ENCODE measurements at regions not wholly inside any gene's neighbourhood (a gene's known extent, or its start where the extent isn't known, plus 50 kb on each side); places are given as distances from the start of the nearest gene placed in this dataset.

DNA sequence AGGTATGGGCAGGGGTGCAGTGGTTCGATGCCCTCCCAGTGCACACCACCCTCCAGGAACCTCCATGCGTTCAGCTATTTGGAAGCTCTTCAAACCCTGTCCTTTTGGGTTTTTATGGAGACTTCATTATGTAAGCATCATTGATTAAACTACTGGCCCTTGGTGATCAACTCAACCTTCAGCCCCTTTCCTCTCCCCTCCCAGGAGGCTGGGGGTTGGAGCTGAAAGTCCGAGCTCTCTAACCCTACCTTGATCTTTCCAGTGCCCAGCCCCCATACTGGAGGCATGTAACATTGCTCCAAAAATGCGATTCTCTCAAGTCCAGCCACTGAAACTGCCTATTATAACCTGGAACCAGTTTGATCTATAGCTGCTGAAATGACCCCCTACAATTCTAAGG lies 188.1 kb downstream of the IPO8 start:
- no peak for DNase-seq (ENCODE audit: low read depth)

DNA sequence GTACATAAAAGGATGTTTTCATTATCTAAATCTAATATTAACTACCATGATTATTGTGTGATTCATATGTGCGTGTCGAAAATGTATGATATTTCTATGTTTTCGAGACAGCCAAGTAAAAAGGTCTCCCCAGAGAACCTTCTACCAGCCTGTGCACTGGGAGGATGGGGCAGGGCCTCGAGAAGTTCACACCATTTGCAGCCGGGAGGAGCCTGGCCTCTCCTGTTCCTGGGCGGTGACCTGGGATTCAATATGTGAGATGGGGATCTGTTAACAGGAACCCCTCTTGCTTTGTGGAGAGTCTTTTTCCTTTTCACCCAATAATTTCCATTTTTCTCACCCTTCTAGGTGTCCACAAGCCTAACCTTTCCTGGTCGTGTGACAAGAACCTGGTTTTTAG lies 189.3 kb downstream of the IPO8 start:
- DNase-seq (ENCODE audit: low read depth), result no peak

DNA sequence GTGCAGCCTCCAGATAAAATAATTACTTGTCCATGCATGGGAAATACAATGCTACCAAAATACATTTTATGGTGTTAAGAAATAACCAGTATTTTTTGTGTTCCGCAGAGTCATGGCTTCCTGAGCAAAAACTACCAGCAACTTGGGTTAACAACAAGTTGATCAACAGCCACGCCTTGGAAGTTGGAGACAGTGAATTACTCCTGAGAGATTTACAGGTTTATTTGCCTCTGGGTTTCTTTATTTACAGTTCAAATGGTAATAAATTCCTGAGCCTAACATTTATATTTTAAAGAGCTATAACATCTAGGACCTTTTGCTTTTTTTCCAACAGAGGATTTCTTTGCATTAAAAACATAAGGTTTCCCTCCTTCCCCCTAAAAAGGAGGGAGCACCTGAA lies 194.0 kb downstream of the IPO8 start:
- DNase-seq (ENCODE audit: low read depth), result no peak

DNA sequence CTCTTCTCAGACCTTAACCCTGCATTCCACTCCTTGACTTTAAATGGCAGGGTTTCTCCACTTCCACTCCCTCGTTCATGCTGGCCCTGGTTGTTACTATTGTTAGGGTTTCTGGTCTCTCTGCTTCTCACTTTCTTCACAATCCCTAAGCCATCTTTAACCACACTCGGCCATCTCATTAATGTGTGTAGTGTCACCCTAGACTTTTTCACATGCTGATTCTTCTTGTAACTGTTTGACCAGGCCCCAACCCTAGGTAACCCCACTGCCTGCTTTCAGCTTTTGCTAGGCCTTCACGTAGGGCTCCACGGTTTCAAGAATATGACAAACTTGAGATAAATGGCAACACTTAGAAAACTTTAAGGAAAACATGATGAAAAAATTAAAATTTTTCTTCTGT lies 195.1 kb downstream of the IPO8 start:
- DNase-seq (ENCODE audit: low read depth), result no peak

DNA sequence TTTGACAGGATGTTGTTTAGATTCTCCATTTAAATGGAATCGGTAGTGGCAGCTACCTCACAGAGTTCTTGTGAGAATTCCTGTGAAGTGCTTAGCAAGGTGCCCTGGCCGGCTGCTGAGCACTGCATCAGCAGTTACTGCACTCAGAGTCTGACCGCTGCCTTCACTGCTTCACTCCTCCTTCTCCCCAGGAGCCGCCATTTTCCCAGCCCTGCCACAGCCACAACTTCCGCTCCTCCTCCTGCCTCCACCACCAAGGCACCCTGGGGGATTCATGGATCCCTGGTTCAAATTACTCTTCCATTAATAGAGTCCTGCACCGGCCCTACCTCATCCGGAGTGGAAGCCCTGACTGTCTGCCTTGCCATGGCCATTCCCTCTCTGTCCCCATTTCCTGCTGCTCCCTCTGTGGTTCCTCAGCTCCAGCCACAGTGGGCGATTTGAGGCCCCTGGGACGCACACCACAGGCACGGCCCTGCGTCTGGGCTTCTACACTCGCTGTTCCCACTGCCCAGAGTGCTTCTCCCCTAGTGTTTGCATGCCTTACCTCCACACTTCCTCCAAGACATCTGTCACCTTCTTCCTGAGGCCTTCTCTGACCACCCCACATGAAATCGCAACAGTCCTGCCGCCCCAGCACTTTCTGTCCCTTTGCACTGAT lies 210.3 kb downstream of the IPO8 start:
- DNase-seq (ENCODE audit: low read depth), result no peak

DNA sequence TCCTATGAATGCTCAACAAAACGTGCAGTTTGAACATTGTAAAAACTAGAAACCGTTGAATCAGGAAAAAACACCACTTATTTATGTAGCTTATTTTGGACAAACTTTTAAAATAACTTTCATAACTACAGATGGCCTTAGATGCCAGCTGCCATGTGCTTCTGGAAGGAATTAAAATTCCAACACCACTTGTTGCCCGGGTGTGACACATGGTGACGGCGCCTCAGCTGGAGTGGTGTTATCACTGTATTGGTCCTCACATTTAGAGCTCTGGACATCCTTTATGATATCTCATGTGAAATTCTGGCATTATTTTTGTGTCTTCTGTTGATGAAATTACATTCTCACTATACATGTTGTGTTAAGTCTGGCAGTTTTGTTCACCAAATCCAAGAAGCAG lies 211.0 kb downstream of the IPO8 start:
- DNase-seq (ENCODE audit: low read depth), result no peak

DNA sequence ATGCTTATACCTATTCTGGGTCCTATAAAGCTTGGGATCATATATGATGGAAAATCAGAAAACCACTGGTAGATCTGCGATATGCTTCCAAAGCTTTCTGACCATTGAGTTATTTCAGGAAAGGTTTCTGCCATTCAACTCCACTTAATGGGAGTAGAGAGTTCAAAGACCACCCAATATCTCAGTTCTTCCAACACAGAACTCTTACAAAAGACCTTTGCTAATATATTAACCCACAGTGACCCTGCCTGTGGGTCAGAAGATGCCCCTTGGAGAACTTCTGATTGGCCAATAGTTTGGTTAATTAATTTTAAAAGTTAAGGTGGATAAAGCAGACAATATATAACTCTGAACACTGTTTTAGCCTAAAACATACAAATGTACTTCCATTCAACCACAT lies 213.0 kb downstream of the IPO8 start:
- DNase-seq (ENCODE audit: low read depth), result no peak

DNA sequence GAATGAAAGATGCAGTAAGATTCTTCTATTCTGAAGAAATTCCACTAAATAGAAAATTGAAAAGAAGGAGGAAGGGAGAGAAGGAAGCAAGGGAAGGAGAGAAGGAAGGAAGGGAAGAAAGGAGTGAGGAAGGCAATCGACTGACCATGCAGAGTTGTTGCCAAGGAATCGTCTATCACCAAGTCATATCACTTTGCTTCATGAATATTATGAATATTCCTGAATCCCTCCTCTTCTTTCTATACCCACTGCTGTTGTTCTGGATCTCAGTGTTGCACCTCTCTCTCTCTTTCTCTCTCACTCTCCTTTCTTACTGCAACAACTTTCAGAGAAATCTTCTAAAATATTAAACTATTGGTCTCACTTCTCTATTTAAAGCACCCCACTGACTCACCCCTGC lies 222.4 kb downstream of the IPO8 start:
- DNase-seq (ENCODE audit: low read depth), result no peak

DNA sequence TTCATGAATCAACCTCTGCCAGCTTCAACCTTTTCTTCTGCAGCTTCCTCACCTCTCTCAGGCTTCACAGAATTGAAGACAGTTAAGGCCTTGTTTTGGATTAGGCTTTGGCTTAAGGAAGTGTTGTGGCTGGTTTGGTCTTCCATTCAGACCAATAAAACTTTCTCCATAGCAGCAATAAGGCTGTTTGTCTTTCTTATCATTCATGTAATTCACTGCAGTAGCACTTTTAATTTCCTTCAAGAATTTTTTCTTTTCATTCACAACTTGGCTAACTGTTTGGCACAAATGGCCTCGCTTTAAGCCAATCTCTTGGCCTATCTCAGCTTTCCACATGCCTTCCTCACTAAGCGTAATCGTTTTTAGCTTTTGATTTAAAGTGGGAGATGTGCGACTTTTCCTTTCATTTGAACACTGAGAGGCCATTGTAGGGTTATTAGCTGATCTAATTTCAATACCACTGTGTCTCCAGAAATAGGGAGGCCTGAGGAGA lies 229.5 kb downstream of the IPO8 start:
- DNase-seq (ENCODE audit: low read depth), result no peak

DNA sequence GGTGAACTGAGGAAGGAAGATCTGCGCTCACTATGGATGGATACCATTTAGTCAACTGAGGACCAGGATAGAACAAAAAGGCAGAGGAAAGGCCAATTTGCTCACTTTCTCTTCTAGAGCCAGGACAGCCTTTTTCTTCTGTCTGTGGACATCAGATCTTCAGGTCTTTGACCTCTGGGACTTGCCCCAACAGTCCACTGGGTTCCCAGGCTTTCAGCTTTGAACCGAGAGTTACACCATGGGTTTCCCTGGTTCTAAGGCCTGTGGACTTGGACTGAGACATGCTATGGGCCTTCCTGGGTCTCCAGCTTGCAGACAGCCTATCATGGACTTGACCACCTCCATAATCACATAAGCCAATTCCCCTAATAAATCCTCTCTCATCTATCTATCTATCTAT lies 232.0 kb downstream of the IPO8 start:
- DNase-seq (ENCODE audit: low read depth), result no peak

DNA sequence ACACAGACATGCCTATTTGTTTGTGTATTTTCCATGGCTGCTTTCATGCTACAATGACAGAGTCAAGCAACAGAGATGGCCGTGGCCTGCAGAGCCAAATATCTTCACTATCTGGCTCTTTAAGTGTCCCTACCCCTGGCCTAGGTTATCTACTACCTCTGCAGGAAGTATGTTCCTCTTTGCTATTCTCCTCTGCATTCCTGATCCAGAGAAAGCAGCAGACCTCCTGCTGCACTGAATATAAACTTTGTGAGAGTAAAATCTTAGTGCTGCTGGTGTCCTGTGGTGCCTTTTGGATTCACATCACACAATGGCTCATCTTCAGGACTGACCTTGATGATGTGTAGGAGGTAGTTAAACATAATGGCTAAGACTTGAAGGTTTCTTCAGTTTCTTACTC lies 233.4 kb downstream of the IPO8 start:
- no peak for DNase-seq (ENCODE audit: low read depth)

DNA sequence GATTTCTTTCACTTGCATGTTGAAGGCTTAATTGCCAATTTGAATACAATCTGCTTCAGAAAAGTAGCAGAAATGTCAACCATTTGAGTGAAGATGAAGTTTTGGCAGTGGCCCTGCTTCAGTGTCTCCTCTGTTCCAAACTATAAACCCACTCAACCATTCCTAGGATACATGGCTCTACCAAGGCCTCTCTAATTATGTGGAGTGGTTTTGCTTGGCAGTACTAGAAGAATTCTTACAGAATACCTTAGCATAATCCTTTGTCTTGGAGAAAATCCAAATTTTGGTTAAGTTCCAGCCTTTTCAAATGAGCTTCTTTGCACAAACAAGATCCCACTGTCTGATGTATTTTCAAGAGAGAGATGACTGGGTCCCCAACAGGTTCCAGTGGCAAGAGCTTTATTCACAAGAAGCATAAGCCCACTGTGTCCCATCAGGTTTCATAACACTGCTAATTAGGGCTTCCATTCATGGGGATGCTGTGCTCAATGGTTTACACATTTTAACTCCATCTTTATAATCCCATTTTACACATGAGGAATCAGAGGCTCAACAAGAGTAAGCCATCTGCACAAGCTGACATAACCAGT lies 234.5 kb downstream of the IPO8 start:
- DNase-seq (ENCODE audit: low read depth), result no peak

DNA sequence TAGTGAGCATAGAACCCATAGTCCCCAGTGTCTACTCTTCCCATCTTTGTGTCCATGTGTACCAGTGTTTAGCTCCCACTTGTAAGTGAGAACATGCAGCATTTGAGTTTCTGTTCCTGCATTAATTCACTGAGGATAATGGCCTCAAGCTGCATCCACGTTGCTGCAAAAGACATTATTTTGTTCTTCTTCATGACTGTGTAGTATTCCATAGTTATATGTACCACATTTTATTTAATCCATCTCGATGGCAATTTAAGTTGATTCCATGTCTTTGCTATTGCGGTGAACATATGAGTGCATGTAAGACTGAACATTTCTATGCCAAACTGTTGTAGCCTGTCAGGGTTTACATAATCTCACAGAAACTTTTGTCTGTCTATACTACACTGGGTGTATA lies 237.2 kb downstream of the IPO8 start:
- DNase-seq (ENCODE audit: low read depth), result no peak

DNA sequence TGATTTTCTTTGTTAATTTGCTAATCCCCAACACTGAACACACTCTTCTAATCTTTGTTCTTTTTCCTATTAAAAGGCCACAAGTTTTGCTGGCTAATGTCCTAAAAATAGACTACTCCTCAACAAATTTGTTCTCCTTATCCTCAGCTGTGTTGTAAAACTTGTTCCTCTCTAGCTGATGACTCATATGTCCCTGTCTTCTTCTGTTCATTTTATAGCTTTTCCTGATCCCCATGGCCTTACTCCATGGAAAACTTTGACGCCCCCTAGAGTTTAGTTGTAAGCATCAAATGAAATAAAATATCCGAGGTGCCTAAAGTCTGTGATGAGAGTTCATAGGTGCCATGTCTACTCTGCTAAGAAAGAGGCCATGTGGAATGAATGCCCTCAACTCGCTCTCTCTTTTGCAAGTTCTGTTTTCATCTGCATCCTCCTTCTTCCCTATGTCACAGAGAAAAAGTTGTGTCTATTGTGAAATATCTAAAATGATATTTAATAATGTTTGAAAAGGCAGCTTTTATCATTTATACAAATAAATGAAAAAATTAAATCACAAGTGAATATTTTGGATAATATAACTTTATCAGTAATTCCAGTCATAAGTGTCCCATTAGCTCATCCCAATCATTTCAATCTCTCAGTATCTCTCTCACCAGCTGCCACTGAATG lies 237.9 kb downstream of the IPO8 start:
- peak; percentile 23 for DNase-seq (ENCODE audit: low read depth)

DNA sequence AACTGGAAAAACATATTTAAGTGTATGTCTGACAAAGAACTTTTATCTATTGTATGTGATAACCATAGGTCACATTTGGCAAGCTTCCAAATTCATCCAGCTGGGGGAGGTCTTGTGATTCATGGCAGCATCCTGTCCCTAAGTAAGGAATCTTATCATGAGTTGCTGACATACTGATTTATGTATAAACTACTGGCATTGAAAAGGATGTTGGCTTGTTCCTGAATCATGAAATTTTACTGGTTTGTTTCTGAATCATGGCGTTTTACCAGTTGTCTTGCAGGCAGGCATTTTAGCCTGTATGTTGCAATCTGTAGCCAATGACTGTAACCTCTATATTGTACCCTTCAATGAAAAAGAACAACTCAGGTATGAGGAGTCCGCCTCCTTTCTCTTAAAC lies 244.8 kb downstream of the IPO8 start:
- DNase-seq (ENCODE audit: low read depth), result no peak

DNA sequence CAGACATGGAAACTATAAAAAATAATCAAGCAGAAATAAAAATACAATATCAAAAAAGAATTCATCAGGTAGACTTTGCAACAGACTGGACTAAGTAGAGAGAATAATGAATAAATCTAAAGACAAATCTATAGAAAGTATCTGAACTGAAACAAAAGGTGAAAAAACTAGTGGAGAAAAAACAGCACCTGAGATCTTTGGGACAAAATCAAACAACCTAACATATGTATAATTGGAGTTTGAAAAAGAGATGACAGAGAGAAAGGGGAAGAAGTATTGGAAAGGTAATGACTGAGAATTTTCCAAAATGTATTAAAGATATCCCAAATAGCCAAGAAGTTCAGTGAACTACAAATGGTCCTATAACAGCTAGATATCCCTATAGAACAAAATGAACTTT lies 245.4 kb downstream of the IPO8 start:
- DNase-seq (ENCODE audit: low read depth), result no peak

DNA sequence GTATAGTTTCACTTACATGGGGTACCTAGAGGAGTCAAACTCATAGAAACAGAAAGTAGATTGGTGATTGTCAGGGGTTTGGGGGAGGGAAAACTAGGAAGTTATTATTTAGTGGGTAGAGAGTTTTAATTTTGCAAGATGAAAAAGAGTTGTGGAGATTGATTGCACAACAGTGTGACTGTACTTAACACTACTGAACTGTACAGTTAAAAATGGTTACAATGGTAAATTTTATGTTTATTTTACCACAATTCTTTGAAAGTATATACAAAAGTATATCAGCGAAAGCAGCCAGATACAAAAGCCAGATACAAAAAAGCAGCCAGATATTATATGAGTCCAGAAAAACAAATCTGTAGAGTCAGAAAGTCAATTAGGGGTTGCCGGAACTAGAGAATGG lies 247.6 kb downstream of the IPO8 start:
- no peak for DNase-seq (ENCODE audit: low read depth)

DNA sequence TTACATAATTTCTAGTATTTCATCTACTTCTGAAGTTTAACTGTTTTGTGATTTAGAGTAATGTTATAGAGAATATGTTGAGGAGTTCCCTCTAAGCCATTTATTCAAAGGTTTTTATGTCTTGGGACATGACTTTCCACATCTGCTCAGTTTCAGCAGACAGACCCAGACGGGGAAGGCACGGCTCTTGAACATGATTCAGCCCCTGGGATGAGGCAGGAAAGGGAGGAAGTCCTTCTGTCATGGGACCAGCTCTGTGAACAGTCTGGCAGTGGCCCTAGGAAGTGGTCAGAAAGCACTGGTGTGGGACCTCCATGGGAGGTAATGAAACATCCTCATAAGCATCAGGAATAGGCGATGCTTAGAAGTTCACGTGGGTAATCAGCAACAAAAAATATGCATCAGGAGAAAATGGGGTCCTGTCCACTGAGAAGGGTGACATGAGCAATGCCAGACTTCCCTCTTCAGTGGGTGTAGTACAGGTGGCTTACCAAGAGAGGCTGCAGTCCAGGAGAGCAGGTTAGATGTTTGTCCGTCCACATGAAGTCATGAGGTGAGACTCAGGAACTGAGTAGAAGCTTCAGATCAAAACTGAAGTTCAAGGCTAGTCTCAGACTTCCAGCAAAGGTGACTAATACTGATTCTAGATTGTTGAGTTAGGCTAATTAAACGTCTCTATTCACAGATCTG lies 248.5 kb downstream of the IPO8 start:
- DNase-seq (ENCODE audit: low read depth), result no peak

DNA sequence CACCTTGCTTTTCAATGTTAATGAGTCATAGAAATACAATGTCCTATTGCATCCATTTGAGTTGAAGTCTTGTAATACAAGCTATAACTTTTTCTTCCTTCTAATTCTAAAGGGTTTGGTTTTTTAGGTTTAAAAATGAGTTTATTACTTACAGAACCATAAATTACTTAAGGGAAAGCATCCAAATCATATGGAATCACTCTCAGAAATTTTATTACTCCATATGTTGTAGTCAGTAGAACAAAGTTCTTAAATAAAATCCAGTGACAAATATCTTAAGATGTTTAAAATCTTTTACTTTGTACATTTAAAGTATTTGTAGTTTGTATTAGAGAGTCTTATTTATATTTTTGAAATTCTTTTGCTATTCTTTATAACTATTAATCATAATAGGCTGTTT lies 253.2 kb downstream of the IPO8 start:
- DNase-seq (ENCODE audit: low read depth), result no peak

DNA sequence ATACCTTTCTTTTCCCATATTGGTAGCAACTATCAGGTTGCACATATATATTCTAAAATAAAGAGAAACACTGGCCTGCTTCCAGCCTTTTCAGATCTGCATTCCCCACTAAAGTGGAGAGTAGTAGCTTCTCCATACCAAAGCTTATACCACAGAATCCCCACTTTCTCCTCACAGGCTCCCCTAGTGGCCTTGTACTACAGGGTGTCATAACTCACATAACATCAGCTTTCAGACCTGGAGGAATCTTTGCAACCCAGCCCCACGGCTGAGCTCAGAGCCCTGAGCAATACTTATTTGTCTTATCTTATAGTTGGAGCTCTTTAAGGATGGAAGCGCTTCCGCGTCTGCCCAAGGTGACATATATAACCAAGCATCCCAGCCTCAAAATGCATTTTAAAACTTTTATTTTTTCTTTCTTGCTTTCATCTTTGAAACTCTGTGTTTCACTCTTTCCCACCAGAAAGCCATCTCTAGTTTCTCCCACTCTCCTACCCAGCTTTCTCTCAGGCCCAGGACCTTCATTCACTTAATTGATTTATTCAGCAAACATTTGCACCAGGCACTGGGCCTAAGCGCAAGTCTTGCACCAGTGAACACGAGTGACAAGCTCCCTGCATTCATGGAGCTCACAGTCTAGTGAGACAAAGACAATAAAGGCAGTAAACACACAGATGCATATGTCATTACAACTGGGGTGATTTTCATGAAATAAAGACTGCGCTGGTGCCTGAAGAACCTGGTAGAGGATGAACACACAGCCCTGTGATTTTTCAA lies 254.7 kb downstream of the IPO8 start:
- DNase-seq (ENCODE audit: low read depth), result peak; percentile 9

DNA sequence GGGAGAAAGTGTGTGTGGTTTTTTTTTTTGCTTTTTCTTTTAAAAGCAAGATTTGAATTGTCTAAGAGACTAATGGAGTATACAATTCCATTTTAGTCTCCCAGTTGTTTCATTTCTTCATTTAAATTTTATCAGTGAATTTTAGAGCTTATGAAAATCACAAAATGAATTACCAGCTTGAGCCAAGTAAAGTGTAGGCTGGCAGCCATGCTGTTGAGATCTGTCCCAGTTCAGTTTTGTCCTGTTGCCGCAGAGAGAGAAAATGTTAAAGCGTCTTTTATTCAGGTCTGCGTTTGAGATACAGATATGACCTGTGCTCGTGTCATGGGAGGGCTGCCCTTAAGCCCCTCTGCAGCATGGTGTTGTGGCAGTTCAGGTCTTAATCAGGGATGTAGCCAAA lies 256.5 kb downstream of the IPO8 start:
- no peak for DNase-seq (ENCODE audit: low read depth)

DNA sequence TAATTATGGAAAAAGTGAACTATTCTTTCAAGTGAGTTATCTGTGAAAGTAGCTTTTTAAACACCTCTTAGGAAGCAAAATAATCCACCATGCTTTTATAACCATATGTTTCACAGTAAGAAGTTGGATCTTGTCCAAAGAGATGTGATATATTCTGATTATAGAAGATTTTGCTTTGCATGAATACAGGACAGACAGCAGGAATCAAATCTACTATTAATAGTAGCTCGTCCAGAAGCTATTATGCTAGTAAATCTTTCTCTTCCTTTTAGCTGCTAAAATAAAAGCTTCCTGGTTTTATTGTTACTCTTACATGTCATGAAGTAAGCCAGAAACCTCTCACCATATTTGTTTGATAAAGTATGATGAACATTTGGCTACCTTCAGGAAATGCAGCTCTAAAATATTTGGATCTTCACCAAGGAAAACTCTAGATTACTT lies 257.0 kb downstream of the IPO8 start:
- DNase-seq (ENCODE audit: low read depth), result no peak
